GM18517 (cell line): ENCODE measurements at regions not wholly inside any gene's neighbourhood (a gene's known extent, or its start where the extent isn't known, plus 50 kb on each side); places are given as distances from the start of the nearest gene placed in this dataset.

Source experiments
- ATAC-seq: cut with Tn5 transposase; IDR thresholded peaks from one replicate; pipeline ENCODE4 v1.9.1; 2021; ENCODE audit warnings: mild to moderate bottlenecking, moderate library complexity; ENCODE audit not compliant: unreplicated experiment

DNA sequence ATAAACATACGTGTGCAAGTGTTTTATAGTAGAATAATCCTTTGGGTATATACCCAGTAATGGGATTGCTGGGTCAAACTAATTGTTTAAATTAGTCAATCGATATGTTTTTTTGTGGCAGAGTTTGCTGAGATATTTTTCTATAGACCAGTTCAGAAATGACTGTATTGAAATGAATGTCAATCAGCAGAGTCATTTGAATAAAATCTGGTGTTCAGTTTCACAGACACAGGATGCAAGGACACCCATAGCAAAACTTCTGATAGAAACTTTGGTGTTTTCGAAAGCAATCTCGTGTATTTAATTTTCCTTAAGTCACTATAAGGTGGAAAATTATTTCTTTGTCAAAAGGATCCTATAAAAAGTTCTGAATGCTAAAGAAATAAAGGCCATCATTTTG lies 434.4 kb downstream of the RAP2B start:
- no peak for ATAC-seq

DNA sequence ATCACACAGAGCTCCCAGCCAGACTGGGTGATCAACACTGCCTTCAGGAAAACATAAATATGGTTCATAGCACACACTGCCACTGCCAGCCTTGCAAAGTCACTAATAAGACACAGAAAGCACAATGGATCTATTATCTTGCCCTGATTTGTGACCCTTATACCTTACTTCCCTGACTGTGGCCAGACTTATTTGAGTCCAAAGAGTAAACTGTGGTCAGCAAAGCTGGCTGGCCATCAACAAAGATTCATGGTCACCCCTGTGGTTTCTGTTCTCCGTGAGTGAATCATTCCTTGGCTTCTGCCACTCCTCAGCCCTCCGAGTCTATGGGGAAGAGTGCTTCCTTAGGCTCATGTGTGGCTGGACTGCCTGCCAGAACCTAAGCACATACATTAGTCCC lies 437.7 kb downstream of the RAP2B start:
- ATAC-seq, result no peak

DNA sequence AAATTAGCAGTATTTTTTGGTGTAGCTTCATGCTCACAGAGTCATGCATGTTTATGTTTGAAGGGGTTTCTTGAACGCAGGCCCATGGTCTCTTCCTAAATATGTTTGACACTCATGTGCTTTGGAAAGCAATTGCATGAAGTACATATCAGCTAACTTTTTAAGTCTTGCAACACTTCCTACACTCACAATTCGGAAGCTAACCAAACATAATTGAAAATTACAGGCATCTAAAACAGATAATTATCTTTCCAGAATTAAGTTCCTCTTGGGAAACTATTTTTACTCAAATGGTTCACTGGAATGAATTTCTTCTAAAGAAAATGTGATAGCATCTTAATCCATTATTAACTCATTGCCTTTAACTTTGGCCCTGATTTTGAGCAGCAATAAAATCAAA lies 438.9 kb downstream of the RAP2B start:
- ATAC-seq, result no peak

DNA sequence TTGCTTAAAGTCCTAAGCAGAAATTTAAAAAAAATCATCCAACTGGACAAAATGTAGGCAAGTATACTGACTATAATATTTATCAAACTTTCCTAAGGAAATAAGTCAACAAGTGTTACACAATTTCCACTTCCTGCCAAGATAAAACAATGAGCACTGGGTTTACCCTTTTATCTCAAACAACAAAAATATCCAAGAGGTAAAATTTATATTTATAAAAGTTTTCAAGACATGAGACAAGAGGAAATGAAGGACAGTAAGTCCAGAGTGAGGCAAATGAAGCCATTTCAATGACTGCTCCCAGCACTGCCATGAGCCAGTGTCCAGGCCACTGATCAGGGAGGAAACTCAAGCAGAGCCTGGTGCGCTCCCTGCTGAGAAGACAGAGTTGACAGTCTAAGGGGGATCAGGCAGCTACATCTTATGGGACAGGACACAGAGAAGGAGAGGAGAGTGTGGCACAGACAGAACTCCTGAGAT lies 439.4 kb downstream of the RAP2B start:
- no peak for ATAC-seq

DNA sequence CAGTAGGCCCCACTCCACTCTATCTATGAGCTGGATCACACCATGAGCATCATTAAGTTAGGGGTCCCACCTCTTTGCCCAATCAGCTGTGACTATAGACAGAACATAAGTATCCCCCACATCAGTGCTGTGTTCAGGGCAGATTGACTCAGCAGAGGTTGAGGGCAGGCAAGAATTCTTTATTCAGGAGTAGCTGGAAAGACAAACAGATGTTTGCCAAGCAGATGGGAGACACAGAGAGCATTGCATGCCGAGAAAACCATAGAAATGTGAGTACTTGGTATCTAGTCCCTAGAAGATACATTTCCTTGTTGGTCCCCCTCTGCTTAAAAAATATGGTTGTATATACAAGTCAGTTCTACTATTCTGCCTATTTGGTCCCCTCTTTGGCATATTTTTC lies 440.8 kb downstream of the RAP2B start:
- ATAC-seq, result no peak

DNA sequence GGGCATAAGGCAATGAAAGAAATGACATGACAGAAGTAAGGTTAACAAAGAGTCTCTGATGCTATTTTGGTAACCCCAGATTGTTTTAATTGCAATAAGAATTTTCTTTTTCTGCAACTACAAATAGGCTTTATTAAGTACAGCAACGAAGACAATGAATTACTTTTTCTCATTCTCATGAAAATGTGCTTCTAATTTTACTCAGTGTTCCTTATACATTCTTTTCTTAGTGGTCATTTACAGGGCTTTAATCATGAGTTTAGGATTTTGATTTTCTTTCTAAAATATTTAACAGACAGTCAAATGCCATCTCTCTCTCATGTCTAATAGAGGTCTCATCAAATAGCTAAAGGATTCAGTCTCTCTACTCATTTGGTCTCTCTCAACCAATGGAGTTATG lies 452.1 kb downstream of the RAP2B start:
- ATAC-seq, result no peak

DNA sequence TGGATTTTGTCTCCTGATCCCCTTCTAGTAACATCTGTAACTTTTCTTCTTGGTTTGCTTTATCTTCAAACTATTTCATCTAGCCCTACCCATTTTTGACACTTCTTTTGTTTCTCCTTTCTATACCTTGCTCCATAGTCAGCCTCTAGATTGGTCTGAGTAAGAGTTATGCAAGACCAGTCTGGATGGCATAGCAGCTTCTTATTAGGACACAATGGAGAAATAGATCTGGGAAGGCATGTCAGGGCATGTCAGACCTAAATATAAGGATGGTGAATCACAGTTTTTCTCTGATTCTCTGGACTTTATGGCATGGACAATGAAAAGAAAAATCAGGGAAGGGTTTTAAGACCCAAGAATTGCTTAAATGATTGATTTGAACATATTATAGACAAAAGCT lies 452.5 kb downstream of the RAP2B start:
- no peak for ATAC-seq

DNA sequence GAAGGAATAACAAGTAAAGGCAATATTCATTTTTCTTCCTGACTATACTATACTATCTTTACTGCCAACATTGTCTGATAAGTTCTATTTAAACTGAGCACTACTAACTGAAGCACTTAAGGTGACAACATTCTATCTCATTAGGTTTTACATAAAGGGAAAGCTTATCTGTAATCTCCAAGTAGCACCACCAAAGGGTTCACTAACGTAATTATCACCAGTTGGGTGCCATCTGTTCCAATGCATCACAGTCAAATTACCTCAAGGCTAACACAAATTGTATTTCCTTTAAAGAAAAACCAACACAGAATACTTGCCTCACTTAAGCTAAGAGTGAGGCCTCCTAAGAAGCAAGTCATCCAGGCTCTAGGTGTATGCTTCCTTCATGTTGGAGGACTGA lies 453.8 kb downstream of the RAP2B start:
- ATAC-seq, result no peak

DNA sequence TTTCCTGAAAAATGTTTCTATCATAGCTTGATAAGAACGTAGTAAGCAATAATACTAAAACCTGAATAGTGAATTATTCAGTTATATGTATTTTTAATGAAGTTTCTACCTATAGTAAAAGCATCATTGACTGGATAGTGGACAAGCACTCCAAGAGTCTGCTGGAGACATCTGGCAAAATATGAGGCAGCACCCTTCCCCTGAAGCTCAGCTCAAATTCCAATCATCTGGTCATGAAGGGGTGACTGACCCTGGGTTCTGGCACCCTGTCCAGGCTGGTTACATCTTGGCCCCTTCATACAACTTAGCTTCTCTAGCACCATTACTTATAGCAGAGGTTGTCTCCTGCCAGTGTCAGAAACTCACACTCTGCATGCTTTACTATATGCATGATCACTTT lies 455.4 kb downstream of the RAP2B start:
- ATAC-seq, result no peak

DNA sequence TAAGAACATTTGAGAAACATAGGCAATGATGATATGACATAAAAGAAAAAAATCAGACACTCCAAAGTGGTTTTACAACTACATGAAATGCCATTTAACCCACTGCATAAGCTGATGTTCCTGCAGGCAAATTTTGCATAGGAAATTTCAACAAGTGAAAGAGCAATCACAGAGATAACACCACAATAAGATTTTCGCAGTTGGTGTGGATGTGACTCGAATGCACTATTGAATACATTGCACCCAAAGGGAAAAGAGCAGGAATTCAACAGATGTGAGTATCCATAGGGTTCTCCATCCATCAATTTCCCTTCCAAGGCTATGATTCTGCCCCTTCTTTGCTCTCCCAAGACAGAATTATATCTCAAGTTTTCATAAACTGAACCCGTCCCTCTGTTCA lies 456.1 kb downstream of the RAP2B start:
- ATAC-seq, result no peak

DNA sequence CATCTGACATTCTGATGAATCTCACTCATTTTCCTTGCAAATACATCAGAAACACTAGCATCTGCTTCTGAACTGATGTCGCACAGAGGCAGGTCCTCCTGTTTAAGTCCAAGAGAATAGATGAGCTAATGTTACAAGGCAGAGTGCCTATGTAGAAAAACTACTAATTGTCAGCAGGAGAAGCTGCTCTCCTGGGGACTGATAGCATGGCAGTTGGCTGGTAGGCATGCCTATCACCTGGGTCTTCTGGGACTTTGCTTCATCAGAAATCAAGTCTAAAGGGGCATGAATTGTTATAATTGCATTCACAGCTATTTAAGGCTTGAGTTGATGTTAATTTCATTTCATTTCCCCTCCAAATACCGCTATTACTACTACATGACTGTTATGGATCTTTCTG lies 457.2 kb downstream of the RAP2B start:
- ATAC-seq, result no peak

DNA sequence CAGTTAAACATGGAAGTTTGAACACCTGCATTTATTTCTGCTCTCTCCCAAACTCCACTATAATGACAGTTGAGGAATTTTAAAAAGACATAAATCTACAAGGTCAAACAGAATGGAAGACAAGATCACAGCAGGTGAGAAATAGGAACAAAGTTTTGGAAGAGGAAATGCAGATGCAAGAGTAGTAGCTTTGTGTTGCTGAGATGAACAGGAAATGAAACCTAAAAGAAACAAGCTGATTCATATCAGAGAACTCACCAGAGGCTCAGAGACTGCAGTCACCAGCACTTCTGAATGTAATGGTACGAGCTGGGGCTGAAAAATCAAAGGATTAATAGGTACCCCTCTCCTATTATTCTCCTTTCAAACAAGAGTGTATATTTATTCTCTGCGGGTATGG lies 459.9 kb downstream of the RAP2B start:
- ATAC-seq, result peak; percentile 97

DNA sequence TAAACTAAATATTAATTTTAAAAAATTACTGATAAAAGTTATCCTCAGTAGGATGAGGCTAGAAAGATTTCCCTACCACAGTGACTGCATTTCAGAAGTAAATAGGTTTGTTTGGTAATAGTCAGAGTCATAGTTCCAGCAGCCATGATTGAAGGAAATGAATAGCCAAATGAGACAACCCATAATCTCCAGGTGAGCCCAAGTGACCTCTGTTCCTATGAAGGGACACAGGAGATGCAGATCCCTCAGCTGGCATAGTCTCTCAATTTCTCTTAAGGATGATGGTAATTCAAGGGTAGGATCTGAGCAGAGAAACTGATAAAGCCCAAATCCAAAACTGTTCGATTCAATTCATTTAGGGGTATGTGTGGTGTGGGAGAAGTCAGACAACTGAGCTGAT lies 461.8 kb downstream of the RAP2B start:
- ATAC-seq, result no peak

DNA sequence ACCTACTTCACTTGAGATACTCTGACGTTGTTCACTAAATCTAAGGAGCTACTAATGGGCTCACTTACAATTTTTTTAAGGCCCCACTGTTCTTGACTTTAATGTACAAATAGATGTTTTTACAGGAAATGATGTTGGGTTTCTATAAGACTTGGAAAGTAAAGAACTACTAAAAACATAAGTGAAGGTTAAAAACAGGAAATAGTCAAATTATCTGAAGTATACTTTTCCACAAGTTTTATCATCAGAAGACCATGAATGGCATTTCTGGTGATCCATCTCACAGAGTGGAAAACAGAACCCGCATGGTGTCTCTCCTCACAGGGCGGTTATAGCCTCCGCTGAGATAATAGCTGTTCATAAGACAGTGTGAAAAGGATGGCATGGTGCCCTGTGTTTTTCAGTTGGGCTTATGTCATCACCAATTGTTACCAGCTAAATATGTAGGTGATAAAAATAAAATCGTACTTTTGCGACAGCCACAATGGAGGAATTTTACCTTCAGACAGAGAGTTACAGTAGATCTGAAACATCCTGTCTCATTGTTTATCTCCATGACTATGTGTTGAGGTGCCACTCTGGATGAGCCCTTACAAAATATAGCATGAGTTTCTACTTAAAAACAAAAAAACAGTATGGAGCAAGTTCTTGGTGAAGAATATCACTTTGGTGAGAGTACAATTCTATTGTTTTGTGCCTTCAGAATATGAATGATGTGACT lies 462.4 kb downstream of the RAP2B start:
- ATAC-seq, result no peak

DNA sequence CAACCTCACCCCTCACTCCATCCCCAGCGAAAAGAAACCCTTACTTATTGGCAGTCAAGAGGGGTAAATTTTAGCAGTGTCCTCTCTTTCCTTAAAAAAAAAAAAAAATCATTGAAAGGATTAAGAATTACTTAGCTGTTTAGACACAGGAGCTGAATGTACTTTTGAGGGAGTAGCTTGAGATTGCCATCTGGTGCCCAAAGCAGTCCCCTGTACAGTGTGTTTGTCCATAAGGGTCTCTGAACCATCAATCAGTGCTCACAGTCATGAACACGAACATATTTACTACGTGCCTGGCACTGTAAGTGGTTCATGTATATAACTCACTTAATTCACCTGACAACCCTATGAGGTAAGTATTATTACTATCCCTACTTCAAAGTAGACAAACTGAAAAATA lies 463.5 kb downstream of the RAP2B start:
- ATAC-seq, result no peak

DNA sequence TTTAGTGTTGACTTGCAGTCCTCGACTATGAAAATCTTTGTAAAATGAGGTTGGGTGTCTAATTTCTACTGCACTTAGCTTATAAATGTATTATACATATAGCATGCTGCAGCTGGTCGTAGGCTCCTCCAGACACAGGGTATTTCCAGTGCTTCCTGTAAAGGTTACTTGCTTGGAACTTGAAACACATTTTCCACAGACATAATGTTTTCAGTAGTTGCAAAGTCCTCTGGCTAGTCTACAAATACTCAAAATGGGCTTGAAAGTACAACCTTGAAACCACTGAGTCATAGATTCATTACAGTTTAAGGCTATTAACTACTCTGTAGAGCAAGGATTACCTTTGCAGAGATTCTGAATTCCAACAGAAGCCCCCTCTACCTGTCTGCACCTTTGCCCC lies 464.1 kb downstream of the RAP2B start:
- no peak for ATAC-seq

DNA sequence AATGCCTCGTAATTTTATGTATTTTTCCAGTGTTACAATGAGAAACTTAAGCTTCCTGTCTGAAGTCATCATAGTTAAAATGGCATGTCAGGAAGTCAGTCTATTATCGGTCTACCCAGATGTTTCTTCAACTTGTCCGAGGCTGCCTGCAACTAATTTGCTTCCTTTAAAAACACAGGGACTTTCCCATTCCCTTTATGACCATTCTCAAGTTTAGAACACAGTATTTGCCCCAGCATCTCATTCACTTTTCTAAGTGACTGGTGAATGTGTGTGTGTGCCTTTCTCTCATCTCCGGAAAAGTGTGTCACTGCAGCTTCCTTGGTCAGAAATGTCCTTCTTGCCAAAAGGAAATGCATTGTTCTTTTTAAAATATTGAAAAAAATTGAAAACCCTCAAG lies 466.6 kb downstream of the RAP2B start:
- peak; percentile 51 for ATAC-seq

DNA sequence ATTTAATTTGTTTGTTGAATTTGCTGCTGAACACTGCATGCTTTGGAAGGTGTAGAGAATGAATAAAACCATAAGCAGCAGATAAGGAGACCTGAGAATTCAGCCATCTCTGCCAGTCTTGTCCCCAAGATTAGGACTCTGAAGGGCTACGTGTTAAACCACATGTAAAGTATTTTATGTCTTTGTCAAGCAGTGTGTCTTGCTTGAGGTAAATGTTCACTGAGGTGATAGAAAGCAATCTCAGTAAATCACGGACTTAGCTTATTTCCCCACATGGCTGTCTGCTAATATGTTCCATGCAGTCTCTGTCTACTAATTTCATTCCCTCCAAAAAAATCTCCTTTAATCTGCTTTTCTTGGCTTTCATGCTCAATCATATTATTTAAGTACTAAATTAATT lies 467.1 kb downstream of the RAP2B start:
- ATAC-seq, result no peak

DNA sequence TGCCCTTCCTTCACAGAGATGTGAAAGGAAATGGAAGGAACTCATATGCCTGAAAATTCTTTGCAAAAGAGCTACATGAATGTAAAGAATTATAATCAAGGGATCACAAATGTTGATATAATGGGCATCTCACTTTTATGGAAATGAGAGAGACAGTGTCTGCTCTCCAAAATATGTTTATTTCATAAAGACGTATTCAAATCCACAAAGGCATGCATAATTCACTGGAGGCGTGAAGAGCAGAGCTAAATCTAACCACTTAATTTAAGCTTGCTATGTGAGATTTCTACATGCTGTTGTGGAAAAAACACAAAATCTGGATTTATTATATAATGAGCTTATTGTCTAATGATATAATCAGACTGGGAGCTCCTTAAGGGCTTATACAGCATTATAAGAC lies 469.1 kb downstream of the RAP2B start:
- ATAC-seq, result no peak

DNA sequence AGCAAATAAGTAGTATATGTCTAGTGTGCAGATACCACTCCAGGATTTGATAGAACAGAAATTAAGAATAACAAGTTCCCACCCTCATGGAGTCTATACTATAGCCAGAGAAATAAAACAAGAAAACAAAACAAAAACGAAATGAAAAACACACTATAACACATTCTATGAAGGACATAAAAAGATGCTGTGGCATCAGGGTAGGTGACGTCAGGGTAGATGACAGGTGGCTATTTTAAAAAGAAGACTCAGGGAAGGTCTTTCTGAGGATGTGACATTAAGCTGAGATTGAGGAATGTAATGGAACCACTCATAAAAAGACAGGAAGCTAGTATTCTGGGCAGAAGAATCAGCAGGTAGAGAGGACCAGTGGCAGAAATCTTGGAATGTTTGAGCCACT lies 469.6 kb downstream of the RAP2B start:
- ATAC-seq, result no peak

DNA sequence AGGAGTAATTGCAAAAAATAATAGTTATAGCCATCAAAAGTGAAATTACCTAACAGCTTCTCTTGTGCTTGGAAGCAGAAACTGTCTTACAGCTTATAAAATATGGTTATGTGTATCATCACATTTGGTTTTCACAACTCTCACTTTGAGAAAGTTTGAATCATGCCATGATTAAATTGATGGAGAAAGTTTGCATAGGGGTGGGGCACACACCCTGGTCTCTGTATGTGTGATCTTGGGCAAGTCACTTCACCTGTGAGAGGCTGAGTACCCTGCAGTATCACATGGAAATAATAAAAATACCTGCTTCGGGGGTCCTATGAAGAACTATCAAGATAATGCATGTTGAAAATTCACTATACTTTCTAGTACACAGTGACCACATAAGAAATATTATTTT lies 471.4 kb downstream of the RAP2B start:
- ATAC-seq, result no peak

DNA sequence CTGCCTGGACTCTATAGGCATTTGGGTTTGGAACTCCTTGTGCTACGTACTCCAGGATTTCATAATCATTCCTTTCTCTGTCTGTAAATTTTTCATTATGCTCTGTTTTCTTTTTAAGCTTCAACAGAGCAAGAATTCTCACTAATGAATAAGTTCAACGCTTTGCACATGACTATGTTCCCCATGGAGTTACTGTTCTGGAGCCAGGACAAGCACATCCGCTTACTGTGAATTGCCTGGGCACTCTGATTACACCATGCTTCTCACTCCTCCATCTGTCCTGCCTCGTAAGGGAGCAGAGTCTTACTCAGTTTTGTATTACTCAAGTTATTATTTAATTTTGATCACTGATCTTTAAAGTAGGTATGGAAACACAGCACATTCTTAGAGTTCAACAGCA lies 472.7 kb downstream of the RAP2B start:
- no peak for ATAC-seq

DNA sequence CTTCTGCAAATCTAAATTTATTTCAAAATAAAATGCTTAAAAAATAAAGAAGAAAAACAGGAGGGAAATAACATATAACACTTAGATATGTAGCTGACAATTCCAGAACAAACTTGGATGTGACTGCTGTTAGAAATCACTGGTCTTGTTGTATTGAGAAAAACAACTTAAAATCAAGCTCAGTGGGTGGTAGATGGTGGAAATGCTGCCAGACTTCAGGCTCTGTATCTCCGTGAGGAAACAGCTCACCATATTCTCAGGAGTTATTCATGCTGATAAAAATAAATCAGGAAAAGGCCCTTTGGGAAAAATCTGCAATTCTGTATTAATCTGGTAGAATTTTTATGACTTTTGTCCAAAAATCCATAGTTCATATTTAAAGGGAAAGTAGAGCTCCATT lies 477.6 kb downstream of the RAP2B start:
- ATAC-seq, result no peak
